HG03565 (cell line): ENCODE measurements at regions not wholly inside any gene's neighbourhood (a gene's known extent, or its start where the extent isn't known, plus 50 kb on each side); places are given as distances from the start of the nearest gene placed in this dataset.
"Not testable (repeated sequence)": the region's sequence is repeated elsewhere in the genome, so short reads cannot be mapped to it uniquely, and the experiment has no call there.

ENCODE experiments used
- ATAC-seq: cut with Tn5 transposase; IDR thresholded peaks from one replicate; pipeline ENCODE4 v1.9.1; 2021; ENCODE audit warnings: mild to moderate bottlenecking, moderate library complexity; ENCODE audit not compliant: unreplicated experiment

GRCh38 chr5:110869927-110870326 lies 131.1 kb downstream of the SLC25A46 start:
- no peak for ATAC-seq

GRCh38 chr5:110872200-110872599 lies 133.4 kb downstream of the SLC25A46 start:
- no peak for ATAC-seq

DNA sequence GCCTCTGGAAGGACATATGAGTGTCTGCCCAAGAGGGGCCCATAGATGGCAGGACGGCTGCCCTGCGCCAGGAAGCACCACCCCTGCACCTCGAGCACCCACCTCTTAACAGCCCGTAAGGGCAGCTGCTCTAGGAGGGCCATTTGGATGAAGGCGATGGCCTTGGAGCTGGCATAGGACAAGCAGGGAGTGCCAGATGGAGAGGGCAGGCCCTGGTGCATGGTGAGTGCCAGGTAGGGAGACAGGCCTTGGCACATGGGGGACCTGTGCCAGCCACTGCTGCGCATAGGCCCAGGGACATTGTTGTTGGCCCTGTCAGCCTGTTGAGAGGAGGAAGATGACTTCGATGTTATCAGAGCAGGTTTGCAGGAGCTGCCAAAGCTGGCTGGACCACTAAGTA lies 134.2 kb downstream of the SLC25A46 start:
- ATAC-seq = no peak

GRCh38 chr5:110873773-110874437 lies 135.1 kb downstream of the SLC25A46 start:
- no peak for ATAC-seq

DNA sequence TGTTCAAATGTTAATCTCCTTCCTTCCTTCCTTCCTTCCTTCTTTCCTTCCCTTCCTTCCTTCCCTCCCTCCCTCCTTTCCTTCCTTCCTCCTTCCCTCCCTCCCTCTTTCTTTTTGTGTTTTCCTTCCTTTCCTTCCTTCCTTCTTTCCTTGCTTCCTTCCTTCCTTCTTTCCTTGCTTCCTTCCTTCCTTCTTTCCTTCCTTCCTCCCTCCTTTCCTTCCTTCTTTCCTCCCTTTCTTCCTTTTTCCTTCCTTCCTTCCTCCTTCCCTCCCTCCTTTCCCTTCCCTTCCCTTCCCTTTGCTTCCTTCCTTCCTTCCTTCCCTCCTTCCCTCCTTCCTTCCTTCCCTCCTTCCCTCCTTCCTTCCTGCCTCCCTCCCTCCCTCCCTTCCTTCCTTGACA lies 136.3 kb downstream of the SLC25A46 start:
- ATAC-seq = not testable (repeated sequence)

- no peak for ATAC-seq
Measured at GRCh38 chr5:110878115-110878514, 139.3 kb downstream of the SLC25A46 start.

- no peak for ATAC-seq
Measured at GRCh38 chr5:110879675-110880074, 140.9 kb downstream of the SLC25A46 start.

- ATAC-seq = no peak
Measured at GRCh38 chr5:110880413-110880812, 141.6 kb downstream of the SLC25A46 start.

- no peak for ATAC-seq
Measured at GRCh38 chr5:110884005-110884404, 145.2 kb downstream of the SLC25A46 start.

GRCh38 chr5:110887170-110887569 lies 148.4 kb downstream of the SLC25A46 start:
- not testable (repeated sequence) for ATAC-seq

- not testable (repeated sequence) for ATAC-seq
Measured at GRCh38 chr5:110893854-110894483, 155.2 kb downstream of the SLC25A46 start.

GRCh38 chr5:110894805-110895204 lies 156.0 kb downstream of the SLC25A46 start:
- no peak for ATAC-seq

DNA sequence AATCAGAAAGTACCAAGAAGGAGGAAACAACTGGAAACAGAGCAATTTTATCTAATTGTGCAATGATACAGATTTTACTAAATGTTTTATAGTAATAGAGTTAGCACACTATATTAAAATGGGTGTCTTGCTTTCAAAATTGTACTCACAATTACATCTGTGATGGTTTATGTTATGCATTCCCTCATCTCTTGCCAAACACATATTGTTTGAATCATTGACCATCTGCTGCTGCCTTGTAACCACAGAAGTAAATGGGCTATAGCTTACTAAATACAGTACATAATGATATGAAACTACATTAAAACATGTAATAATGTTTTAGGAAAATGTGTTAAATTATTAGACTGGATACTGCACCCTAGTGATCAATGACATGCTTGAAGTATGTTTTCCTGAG lies 158.1 kb downstream of the SLC25A46 start:
- ATAC-seq = no peak

- peak; percentile 78 for ATAC-seq
Measured at GRCh38 chr5:110899566-110900412, 161.0 kb downstream of the SLC25A46 start.

GRCh38 chr5:110900829-110901228 lies 162.0 kb downstream of the SLC25A46 start:
- ATAC-seq = no peak

- no peak for ATAC-seq
Measured at GRCh38 chr5:110903966-110904365, 165.2 kb downstream of the SLC25A46 start.

DNA sequence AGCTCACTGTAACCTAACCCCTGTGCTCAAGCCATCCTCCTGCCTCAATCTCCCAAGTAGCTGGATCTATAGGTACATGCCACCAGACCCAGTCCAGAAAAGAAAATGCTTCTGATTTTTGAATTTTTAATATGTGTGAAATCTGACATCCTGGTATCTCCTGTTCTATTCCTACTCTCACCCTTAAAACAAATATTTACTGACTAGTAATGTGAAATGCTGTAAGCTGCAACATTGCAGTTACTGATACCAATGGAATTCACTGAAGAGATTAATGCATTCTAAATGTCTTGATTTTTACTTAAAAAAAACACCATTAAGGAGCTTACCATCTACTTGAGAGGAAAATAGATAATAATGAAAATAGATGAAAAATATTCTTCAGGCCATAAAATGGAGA lies 162.7 kb upstream of the TSLP start:
- ATAC-seq = no peak

- ATAC-seq = no peak
Measured at GRCh38 chr5:110909415-110909814, 162.1 kb upstream of the TSLP start.

GRCh38 chr5:110909950-110910349 lies 161.6 kb upstream of the TSLP start:
- ATAC-seq = no peak

DNA sequence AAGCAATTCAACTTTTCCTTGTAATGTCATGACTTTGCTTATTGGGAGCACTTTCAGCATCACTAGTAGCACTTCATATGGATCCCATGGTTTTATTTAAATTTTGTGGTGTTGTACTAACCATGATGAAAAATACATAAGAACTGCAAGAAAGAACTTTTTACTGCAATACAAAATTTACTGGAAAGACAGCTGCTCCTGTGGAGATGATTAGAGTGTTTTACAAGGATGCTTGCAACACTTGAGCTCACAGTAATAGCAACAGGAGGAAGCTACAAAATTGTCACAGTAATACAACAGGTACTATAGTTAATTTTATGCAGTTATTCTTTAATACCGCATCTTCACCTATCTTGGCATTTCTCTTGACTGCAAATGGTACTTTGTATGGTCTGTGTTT lies 158.3 kb upstream of the TSLP start:
- ATAC-seq = no peak

GRCh38 chr5:110916381-110917049 lies 155.0 kb upstream of the TSLP start:
- ATAC-seq = peak; percentile 71
